Activated T-helper 17 cell treated with anti-CD3 and anti-CD28 coated beads, Interleukin-2, amount 50 U/mL, for 72 hours (primary cell): ENCODE measurements at regions not wholly inside any gene's neighbourhood (a gene's known extent, or its start where the extent isn't known, plus 50 kb on each side); places are given as distances from the start of the nearest gene placed in this dataset.

Experiments used
- ATAC-seq: fragments of 150-1000 bp; cut with Tn5 transposase; replicated peaks from 2 replicates; pipeline ENCODE4 v1.10.0; 2021; ENCODE audit warnings: mild to moderate bottlenecking, moderate library complexity
- H3K27ac Mint-ChIP-seq: one replicate; pipeline ENCODE4 v1.8.0; 2022; ENCODE audit warnings: mixed read lengths
- H3K27me3 Mint-ChIP-seq: one replicate; pipeline ENCODE4 v1.8.0; 2022; ENCODE audit warnings: mixed read lengths
- H3K36me3 Mint-ChIP-seq: one replicate; pipeline ENCODE4 v1.8.0; 2022; ENCODE audit warnings: low read depth, mild to moderate bottlenecking, mixed read lengths
- H3K4me1 Mint-ChIP-seq: one replicate; pipeline ENCODE4 v1.8.0; 2022; ENCODE audit warnings: mixed read lengths
- H3K4me3 Mint-ChIP-seq: one replicate; pipeline ENCODE4 v1.8.0; 2022; ENCODE audit warnings: mild to moderate bottlenecking, mixed read lengths
- H3K9me3 Mint-ChIP-seq: one replicate; pipeline ENCODE4 v1.8.0; 2022; ENCODE audit warnings: mixed read lengths

DNA sequence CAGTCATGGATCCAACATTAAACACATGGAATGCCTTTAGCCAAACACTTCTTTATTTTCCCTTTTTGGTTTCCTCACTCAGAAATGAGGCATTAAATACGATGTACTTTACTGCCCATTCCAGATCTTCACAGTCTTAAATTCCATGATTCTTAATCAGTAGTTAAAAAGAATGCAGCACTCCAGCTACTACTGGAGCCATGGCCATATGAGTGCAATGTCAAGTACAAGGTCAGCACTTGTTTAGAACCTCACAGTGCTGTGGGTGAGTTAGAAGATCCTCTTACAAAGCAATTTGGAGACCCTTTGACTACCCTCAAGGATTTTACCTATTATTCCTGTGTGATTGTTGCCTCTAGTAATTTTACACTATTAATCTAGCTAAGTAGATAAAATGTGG, 550.3 kb upstream of the LRRTM1 start:
- Mint-ChIP-seq H3K27ac (no peak overlapping the region), H3K4me1 (no peaks in the 10 kb centered on the region), H3K27me3 (no peaks in the 10 kb centered on the region), H3K36me3 (no peaks in the 10 kb centered on the region), H3K9me3 (peaks cover 33% of the 10 kb centered on the region), H3K4me3 (no peak overlapping the region)
- ATAC-seq, result no peak

DNA sequence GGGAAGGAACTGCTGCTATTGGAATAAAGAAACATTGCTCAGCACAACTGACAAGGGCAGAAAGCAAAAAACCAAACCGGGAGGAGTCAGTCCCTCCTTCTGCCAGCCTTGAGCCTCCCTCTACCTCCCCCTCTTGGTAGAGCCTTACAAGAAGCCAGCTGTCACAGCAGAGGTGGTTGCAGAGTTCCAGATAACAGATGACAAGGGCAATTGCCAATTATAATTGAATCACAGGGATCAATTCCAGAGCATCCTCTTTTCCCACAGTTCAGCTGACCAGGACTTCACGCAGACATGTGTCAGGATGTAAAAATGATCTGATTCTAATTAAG, 548.2 kb upstream of the LRRTM1 start:
- peaks cover 32% of the 10 kb centered on the region for H3K9me3 Mint-ChIP-seq
- H3K4me1 Mint-ChIP-seq, result no peaks in the 10 kb centered on the region
- H3K27me3 Mint-ChIP-seq, result no peaks in the 10 kb centered on the region
- no peaks in the 10 kb centered on the region for H3K36me3 Mint-ChIP-seq
- no peak overlapping the region for H3K4me3 Mint-ChIP-seq
- H3K27ac Mint-ChIP-seq, result no peak overlapping the region
- no peak for ATAC-seq

DNA sequence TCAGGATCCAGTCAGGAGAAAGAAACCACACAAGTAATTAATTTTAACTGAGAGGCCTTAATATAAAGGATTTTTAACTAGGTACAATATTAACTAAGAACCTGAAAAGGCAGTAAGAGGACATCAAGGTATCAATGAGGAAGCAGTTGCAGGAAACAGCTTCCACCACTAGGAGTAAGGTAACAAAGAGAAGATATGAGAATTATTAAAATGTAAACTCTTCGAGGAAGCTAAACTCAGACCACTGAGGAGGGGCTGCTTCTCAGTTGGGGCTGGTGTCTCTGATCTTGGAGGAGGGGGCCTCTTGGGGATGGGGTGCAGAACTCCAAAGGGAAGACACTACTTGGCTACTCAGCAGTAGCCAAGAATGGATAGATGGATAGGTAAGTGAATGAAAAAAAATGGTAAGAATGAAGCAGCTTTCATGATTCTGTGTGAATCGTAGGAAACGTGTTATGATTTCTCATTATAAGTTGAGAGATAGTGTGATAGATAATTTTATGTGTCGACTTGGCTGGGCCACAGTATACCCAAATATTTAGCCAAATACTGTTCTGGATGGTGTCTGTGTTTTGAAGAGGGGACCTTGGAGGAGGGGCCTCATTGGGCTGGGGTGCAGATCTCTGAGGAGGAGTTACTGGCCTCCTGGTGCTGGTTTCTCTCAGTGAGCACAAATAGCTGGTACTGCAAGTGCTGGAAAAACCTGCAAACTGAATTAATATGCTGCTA, 547.7 kb upstream of the LRRTM1 start:
- Mint-ChIP-seq H3K4me3 (no peak overlapping the region), H3K27me3 (no peaks in the 10 kb centered on the region), H3K4me1 (no peaks in the 10 kb centered on the region), H3K9me3 (peaks cover 30% of the 10 kb centered on the region), H3K27ac (no peak overlapping the region), H3K36me3 (no peaks in the 10 kb centered on the region)
- no peak for ATAC-seq

DNA sequence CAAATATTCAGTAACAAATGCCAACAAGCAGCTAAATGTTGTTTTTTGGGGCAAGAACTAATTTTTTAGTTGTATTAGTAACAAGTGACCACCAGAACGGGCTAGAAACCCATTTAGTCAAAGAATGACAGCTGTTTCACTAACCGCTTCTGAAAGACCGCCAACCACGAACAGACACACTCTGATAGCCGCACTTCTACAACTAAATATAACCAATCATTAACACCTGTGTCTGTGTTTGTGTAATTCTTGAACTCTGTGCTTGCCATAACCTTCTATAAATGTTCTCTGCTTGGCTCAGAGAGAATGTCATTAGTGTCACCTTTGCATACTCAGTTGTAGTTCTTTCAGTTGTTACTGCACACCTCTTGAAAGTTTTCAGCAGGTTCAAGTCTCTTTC, 526.3 kb upstream of the LRRTM1 start:
- H3K36me3 Mint-ChIP-seq, result no peaks in the 10 kb centered on the region
- ATAC-seq, result no peak
- H3K4me3 Mint-ChIP-seq, result no peak overlapping the region
- peaks cover 22% of the 10 kb centered on the region for H3K9me3 Mint-ChIP-seq
- no peaks in the 10 kb centered on the region for H3K27me3 Mint-ChIP-seq
- no peak overlapping the region for H3K27ac Mint-ChIP-seq
- no peaks in the 10 kb centered on the region for H3K4me1 Mint-ChIP-seq

DNA sequence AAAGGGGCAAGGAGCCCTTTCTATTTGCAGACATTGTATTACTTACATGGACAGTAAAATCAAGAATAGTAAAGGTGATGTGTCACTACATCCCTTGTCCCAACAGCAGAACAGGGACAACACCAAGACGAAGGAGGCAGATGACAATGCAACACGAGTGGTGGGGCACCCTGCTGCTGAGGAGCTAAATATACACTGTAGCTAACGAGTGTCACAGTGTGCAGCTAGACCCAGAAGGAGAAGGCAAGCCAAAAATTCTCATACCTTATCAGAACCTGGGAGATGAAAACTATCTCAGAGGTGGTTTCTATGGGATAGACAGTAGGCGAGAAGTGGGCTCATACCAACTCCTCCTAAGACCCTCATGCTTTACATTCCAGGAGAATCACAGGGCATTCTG, 518.4 kb upstream of the LRRTM1 start:
- H3K4me3 Mint-ChIP-seq, result no peak overlapping the region
- no peak overlapping the region for H3K27ac Mint-ChIP-seq
- H3K36me3 Mint-ChIP-seq, result no peaks in the 10 kb centered on the region

DNA sequence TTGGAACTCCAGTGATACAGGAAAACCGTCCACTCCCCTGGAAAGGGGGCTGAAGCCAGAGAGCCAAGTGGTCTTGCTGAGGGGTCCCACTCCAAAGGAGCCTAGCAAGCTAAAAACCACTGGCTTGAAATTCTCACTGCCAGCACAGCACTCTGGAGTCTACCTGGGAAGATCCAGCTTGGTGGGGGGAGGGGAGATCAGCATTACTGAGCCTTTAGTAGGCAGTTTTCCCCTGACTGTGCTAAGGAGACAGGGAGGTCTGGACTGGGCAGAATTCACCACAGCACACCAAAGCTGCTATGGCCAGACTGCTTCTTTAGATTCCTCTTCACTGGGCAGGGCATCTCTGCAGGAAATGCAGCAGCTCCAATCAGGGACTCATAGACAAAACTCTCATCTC, 510.7 kb upstream of the LRRTM1 start:
- no peak overlapping the region for H3K27ac Mint-ChIP-seq
- no peaks in the 10 kb centered on the region for H3K36me3 Mint-ChIP-seq
- peaks cover 28% of the 10 kb centered on the region for H3K9me3 Mint-ChIP-seq
- ATAC-seq, result no peak
- H3K27me3 Mint-ChIP-seq, result no peaks in the 10 kb centered on the region
- no peak overlapping the region for H3K4me3 Mint-ChIP-seq
- no peaks in the 10 kb centered on the region for H3K4me1 Mint-ChIP-seq

More for the DNA sequence above, 518.4 kb upstream of the LRRTM1 start:
- no peaks in the 10 kb centered on the region for H3K27me3 Mint-ChIP-seq
- peaks cover 4% of the 10 kb centered on the region for H3K9me3 Mint-ChIP-seq
- ATAC-seq, result no peak
- H3K4me1 Mint-ChIP-seq, result no peaks in the 10 kb centered on the region

DNA sequence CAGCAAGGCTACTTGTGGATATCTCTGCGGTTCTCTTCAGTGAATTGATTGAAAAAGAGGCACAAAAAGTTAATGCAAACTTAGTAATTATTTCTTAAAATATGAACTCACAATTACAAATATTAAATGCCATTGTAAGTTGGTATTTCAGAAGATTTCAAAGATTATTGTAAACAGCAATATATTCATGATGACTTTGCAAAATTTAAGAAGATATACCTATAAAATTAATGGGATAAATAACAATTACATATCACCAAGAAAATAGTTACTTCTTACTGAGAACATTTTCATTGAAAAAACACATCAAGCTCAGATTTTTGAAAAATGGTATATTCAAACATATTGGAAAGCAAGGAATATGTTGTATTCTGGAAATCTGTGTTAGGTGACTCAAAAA, 482.0 kb upstream of the LRRTM1 start:
- no peak overlapping the region for H3K27ac Mint-ChIP-seq
- no peak overlapping the region for H3K4me3 Mint-ChIP-seq
- H3K36me3 Mint-ChIP-seq, result no peaks in the 10 kb centered on the region
- H3K27me3 Mint-ChIP-seq, result no peaks in the 10 kb centered on the region
- H3K4me1 Mint-ChIP-seq, result no peaks in the 10 kb centered on the region
- no peak for ATAC-seq
- H3K9me3 Mint-ChIP-seq, result peaks cover 12% of the 10 kb centered on the region

DNA sequence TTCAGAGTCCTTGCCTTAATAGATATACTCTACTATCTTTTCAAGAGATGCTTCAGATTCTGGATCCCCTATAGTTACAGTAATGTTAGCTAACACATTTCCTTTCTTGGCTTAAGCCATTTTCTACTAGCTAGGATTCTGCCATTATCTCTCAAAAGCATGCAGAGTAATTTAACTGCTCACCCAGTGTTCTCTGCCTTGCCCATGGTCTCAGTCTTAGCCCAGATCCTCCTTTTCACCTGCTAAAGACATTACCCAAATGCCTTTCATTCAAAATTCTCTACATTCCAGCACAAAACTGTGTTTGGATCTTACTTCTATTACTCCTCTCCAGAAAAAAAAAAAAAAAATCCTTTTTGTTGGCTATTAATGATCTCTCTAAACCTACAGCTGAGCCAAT, 474.2 kb upstream of the LRRTM1 start:
- no peak overlapping the region for H3K4me3 Mint-ChIP-seq
- no peaks in the 10 kb centered on the region for H3K4me1 Mint-ChIP-seq
- no peak overlapping the region for H3K27ac Mint-ChIP-seq
- peaks cover 16% of the 10 kb centered on the region for H3K9me3 Mint-ChIP-seq
- ATAC-seq, result no peak
- H3K36me3 Mint-ChIP-seq, result no peaks in the 10 kb centered on the region
- no peaks in the 10 kb centered on the region for H3K27me3 Mint-ChIP-seq

DNA sequence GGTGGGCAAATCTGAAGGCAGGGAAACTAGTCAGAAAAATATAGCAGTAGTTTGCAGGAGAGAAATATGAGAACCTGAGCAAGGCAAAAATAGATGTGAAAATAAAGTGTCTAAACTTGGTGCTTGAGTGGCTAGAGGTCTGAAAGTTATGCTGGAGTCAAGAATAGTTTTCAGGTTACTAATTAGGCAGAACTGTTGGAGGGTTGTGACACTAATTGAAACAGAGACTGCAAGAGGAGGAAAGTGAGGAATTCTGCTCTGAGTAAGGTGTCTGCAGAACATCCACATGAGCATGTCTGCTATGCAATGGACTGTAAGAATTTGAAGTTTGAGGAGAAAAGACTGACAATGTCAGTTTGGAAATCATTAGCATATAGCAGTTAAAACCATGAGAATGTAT, 444.0 kb upstream of the LRRTM1 start:
- no peak overlapping the region for H3K27ac Mint-ChIP-seq
- no peaks in the 10 kb centered on the region for H3K27me3 Mint-ChIP-seq
- H3K4me3 Mint-ChIP-seq, result no peak overlapping the region
- no peak for ATAC-seq
- no peaks in the 10 kb centered on the region for H3K36me3 Mint-ChIP-seq
- no peaks in the 10 kb centered on the region for H3K4me1 Mint-ChIP-seq
- peaks cover 28% of the 10 kb centered on the region for H3K9me3 Mint-ChIP-seq

DNA sequence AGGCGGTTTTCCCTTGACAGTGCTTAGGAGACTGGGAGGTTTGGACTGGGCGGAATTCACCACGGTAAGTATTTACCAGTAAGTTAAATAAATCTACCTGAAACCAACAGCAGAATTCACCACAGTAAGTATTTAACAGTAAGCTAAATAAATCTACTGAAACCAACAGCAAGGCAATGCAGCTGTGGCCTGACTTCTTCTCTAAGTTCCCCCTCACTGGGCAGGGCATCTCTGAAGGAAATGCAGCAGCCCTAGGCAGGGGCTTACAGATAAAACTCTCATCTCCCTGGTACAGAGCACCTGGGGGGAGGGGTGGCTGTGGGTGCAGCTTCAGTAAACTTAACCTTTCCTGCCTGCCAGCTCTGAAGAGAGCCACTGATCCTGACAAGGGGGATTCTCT, 432.5 kb upstream of the LRRTM1 start:
- no peaks in the 10 kb centered on the region for H3K4me1 Mint-ChIP-seq
- H3K9me3 Mint-ChIP-seq, result peaks cover 39% of the 10 kb centered on the region
- no peak for ATAC-seq
- no peaks in the 10 kb centered on the region for H3K27me3 Mint-ChIP-seq
- H3K27ac Mint-ChIP-seq, result no peak overlapping the region
- no peak overlapping the region for H3K4me3 Mint-ChIP-seq
- H3K36me3 Mint-ChIP-seq, result no peaks in the 10 kb centered on the region

DNA sequence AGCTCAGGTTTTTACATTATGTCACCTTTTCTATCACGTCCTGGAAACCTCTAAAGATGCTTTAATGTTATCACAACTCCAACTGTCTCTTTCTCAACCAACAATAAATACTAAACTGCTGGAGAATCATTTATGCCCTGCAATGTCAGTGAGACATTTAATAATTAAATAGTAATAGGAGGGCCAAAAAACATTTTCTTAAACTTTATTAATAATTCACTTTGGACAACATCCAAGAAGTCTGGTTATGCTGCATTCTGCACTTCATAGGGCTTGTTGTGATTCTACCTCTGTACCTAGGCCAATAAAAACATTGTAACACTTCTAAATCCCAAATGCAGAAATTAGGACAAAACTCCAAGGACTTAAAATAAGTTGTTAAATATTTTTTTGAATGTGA, 420.4 kb upstream of the LRRTM1 start:
- Mint-ChIP-seq H3K27ac (no peak overlapping the region), H3K27me3 (no peaks in the 10 kb centered on the region), H3K9me3 (peaks cover 14% of the 10 kb centered on the region), H3K4me3 (no peak overlapping the region), H3K4me1 (no peaks in the 10 kb centered on the region), H3K36me3 (no peaks in the 10 kb centered on the region)
- ATAC-seq, result no peak

DNA sequence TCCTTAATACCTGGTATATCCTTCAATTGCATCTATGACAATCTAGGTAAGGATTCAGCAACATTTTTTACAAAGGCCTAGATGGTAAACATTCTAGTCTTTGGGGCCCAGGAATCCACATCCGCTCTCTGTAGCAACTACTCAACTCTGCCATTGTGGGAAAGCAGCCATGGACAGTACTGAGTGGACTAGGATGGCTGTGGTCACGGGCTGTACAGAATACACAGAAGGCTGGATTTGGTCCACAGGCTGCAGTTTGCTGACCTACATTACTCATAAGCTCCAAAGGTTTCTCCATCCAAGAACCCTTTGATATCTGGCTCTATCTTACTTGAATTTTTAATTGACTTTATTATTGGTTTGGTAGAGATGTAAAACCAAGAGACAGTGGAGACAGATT, 418.3 kb upstream of the LRRTM1 start:
- Mint-ChIP-seq H3K27ac (no peak overlapping the region), H3K27me3 (no peaks in the 10 kb centered on the region), H3K36me3 (no peaks in the 10 kb centered on the region), H3K4me3 (no peak overlapping the region), H3K4me1 (no peaks in the 10 kb centered on the region), H3K9me3 (peaks cover 7% of the 10 kb centered on the region)
- no peak for ATAC-seq

DNA sequence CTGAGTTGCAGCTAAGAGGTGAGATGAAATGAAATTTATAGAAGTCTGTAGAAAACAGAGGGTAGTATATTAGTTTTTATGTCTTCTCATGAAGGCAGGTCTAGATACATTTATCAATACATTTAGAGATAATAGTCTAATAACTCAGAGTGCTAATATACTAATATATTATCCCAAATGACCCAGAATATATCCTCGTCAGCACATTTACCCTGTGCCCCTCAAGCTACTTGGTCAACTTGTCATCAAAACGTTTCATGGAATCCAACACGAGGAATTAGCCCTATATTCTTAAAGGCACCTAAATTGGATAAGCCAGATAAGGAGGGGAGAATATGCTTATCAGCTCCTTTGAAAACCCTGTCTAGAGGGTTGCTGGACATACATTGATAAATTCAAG, 415.1 kb upstream of the LRRTM1 start:
- ATAC-seq, result no peak
- Mint-ChIP-seq H3K27me3 (no peaks in the 10 kb centered on the region), H3K4me3 (no peak overlapping the region), H3K4me1 (no peaks in the 10 kb centered on the region), H3K27ac (no peak overlapping the region), H3K9me3 (peaks cover 6% of the 10 kb centered on the region), H3K36me3 (no peaks in the 10 kb centered on the region)

DNA sequence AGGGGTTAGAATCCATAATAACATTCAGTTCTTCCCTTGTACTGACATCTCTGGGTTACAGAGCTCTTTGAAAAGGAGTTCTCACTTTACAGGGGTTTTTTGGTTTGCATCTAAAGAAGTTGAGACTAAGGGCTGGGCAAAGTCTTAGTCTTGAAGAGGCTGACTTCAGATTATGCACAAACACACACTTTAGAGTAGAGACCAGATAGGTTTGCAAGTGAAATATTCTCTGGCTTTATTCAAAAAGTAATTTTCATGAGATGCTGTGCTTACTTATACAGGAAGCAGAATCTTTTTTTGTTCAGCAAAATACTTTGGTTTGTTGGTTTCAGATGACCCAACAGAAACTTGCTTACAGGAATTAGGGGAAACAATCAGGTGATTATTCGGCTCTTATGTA, 410.9 kb upstream of the LRRTM1 start:
- H3K27me3 Mint-ChIP-seq, result no peaks in the 10 kb centered on the region
- ATAC-seq, result no peak

DNA sequence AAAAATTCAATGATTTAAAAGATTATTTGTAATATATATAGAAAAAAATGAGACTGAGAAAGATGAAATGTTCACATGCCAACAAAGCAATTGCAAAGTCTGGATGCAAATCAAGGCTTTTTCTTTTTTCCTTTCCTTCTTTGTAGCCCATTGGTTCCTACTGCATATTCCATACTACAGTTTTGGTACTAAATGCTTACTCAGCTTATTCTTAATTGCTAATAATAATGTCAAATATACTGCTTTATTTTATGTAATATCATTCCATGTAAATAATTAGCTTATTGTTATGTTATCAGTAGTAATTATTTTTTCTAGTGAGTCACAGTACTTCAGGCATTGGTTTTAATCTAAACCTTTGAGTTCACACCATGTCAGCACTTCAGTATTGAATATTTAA, 407.4 kb upstream of the LRRTM1 start:
- Mint-ChIP-seq H3K9me3 (peaks cover 9% of the 10 kb centered on the region), H3K27me3 (no peaks in the 10 kb centered on the region), H3K36me3 (no peaks in the 10 kb centered on the region), H3K4me1 (no peaks in the 10 kb centered on the region), H3K4me3 (no peak overlapping the region), H3K27ac (no peak overlapping the region)
- no peak for ATAC-seq

More for the DNA sequence above, 410.9 kb upstream of the LRRTM1 start:
- no peak overlapping the region for H3K4me3 Mint-ChIP-seq
- H3K4me1 Mint-ChIP-seq, result no peaks in the 10 kb centered on the region
- no peaks in the 10 kb centered on the region for H3K36me3 Mint-ChIP-seq
- H3K27ac Mint-ChIP-seq, result no peak overlapping the region
- peaks cover 9% of the 10 kb centered on the region for H3K9me3 Mint-ChIP-seq

DNA sequence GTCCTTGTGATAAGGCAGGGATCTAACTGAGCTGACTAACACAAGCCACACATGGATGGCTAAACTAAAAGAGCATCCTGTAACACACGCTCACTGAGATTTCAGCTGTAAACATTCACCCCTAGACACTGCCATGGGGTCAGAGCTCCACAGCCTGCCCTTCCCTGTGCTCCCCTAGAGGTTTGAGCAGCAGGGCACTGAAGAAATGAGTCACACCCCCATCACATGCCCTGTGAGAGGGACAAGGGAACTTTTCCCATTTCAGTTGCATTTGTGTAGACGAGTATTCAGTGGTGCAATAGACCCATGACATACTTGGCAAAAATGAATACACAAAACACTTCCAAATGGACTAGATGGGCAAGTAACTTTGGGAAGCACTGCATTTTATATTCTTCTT, 402.4 kb upstream of the LRRTM1 start:
- H3K9me3 Mint-ChIP-seq, result peaks cover 7% of the 10 kb centered on the region
- no peak for ATAC-seq
- H3K36me3 Mint-ChIP-seq, result no peaks in the 10 kb centered on the region
- H3K4me1 Mint-ChIP-seq, result no peaks in the 10 kb centered on the region
- no peak overlapping the region for H3K27ac Mint-ChIP-seq
- no peaks in the 10 kb centered on the region for H3K27me3 Mint-ChIP-seq
- no peak overlapping the region for H3K4me3 Mint-ChIP-seq
